Gastroesophageal sphincter (tissue), 4 donors: ENCODE measurements at regions not wholly inside any gene's neighbourhood (a gene's known extent, or its start where the extent isn't known, plus 50 kb on each side); places are given as distances from the start of the nearest gene placed in this dataset.

ENCODE experiments used
- ATAC-seq: fragments of 150-250 bp; one replicate; pipeline ENCODE4 v1.9.1; 2016; ENCODE audit warnings: mild to moderate bottlenecking, moderate library complexity
- H3K27ac ChIP-seq, 4 donors: fragments of 200-600 bp; sonication (generic) in 3 of 4; 1 replicate in 3 of 4; 2 replicates in 1 of 4; pipeline ENCODE4 v1.5.1; 2016 to 2019
- H3K27me3 ChIP-seq: fragments of 200-600 bp; sonication (generic); one replicate; pipeline ENCODE4 v1.5.1; 2019
- H3K36me3 ChIP-seq, 2 donors: fragments of 200-600 bp; sonication (generic); one replicate each; pipeline ENCODE4 v1.5.1; 2019; ENCODE audit warnings: control low read depth in 1 of 2
- H3K4me1 ChIP-seq, 3 donors: fragments of 200-600 bp; sonication (generic); 1 replicate in 2 of 3; 2 replicates in 1 of 3; pipeline ENCODE4 v1.5.1; 2016 to 2019; ENCODE audit warnings: control low read depth in 2 of 3
- H3K4me3 ChIP-seq, 2 donors: fragments of 200-600 bp; sonication (generic); one replicate each; pipeline ENCODE4 v1.5.1; 2019; ENCODE audit warnings: mild to moderate bottlenecking in 1 of 2, moderate library complexity in 1 of 2
- H3K9me3 ChIP-seq, 3 donors: fragments of 200-600 bp; sonication (generic); one replicate each; pipeline ENCODE4 v1.5.1; 2017 to 2019; ENCODE audit warnings: control low read depth in 2 of 3
- CTCF ChIP-seq, 4 experiments: fragments of 200-600 bp in 2 of 4; fragments of 450-650 bp in 2 of 4; sonication (generic) in 1 of 4; IDR thresholded peaks; one replicate each; pipeline ENCODE4 v1.5.1; 2017 to 2019; ENCODE audit warnings: antibody characterized with exemption in 4 of 4, mild to moderate bottlenecking in 2 of 4, moderate library complexity in 2 of 4
- EP300 ChIP-seq: sonication (generic); formaldehyde crosslinking; IDR thresholded peaks from one replicate; pipeline ENCODE4 v1.6.1; 2017; ENCODE audit warnings: antibody characterized with exemption, mild to moderate bottlenecking
- POLR2A ChIP-seq, 2 donors: fragments of 450-650 bp; IDR thresholded peaks; one replicate each; pipeline ENCODE4 v1.6.1; 2017; ENCODE audit warnings: antibody characterized with exemption in 2 of 2, mild to moderate bottlenecking in 2 of 2, moderate library complexity in 1 of 2
- POLR2AphosphoS5 ChIP-seq: sonication (generic); formaldehyde crosslinking; IDR thresholded peaks from one replicate; pipeline ENCODE4 v1.6.1; 2017; ENCODE audit warnings: antibody characterized with exemption
- WGBS, 2 donors: methylation state at CpG; one replicate each; pipeline ENCODE4 v1.1.5; 2018; ENCODE audit warnings: low coverage in 1 of 2; 5-methylcytosine and 5-hydroxymethylcytosine counted together

GRCh38 chr6:165893431-165893830, 230.4 kb upstream of the PDE10A start:
- TF ChIP-seq POLR2AphosphoS5 (no peak), EP300 (no peak), POLR2A (IDR thresholded peaks at IDR 0.05) (no peak), CTCF (IDR thresholded peaks at IDR 0.05) (no peak)
- ATAC-seq: no peak
- 85 to 92% methylated on average over 6 of the region's 6 CpGs for WGBS, 2 donors
- Histone ChIP-seq H3K27me3 (no peaks in the 10 kb centered on the region), H3K4me3 (no peak overlapping the region), H3K27ac (no peak overlapping the region), H3K36me3 (no peaks in the 10 kb centered on the region), H3K4me1 (peaks cover 0 to 10% (median 0%) of the 10 kb centered on the region in 3 donors), H3K9me3 (no peaks in the 10 kb centered on the region)

GRCh38 chr6:165891320-165891719, 228.3 kb upstream of the PDE10A start:
- TF ChIP-seq POLR2AphosphoS5 (no peak), CTCF (IDR thresholded peaks at IDR 0.05) (no peak), POLR2A (IDR thresholded peaks at IDR 0.05) (no peak), EP300 (no peak)
- Histone ChIP-seq H3K36me3 (no peaks in the 10 kb centered on the region), H3K4me3 (no peak overlapping the region), H3K4me1 (peaks cover 0 to 10% (median 0%) of the 10 kb centered on the region in 3 donors), H3K9me3 (peaks cover 0 to 7% (median 0%) of the 10 kb centered on the region in 3 donors), H3K27me3 (no peaks in the 10 kb centered on the region), H3K27ac (no peak overlapping the region)
- ATAC-seq: no peak
- WGBS, 2 donors: 73 to 80% methylated on average over 3 of the region's 5 CpGs

- H3K9me3 ChIP-seq: peaks cover 0 to 7% (median 0%) of the 10 kb centered on the region in 3 donors
- peaks cover 0 to 10% (median 0%) of the 10 kb centered on the region in 3 donors for H3K4me1 ChIP-seq
- TF ChIP-seq POLR2AphosphoS5 (no peak), POLR2A (IDR thresholded peaks at IDR 0.05) (no peak), CTCF (IDR thresholded peaks at IDR 0.05) (no peak), EP300 (no peak)
- H3K27me3 ChIP-seq: no peaks in the 10 kb centered on the region
- H3K4me3 ChIP-seq: no peak overlapping the region
- WGBS, 2 donors: 22 to 46% methylated on average over 4 to 9 of the region's 9 CpGs
- H3K36me3 ChIP-seq: no peaks in the 10 kb centered on the region
- H3K27ac ChIP-seq: no peak overlapping the region
- ATAC-seq: no peak
Observed at GRCh38 chr6:165890404-165890735, 227.3 kb upstream of the PDE10A start.

GRCh38 chr6:165889636-165890403, 226.8 kb upstream of the PDE10A start:
- no peak overlapping the region for H3K27ac ChIP-seq
- peak; percentile 49 for ATAC-seq
- WGBS, 2 donors: 11 to 16% methylated on average over 7 of the region's 7 CpGs

More at GRCh38 chr6:165889636-165890403, 226.8 kb upstream of the PDE10A start:
- TF ChIP-seq CTCF (IDR thresholded peaks at IDR 0.05) (peak in 3 of 4 experiments; percentile 56 to 74 (median 57)), POLR2A (IDR thresholded peaks at IDR 0.05) (no peak)
- H3K36me3 ChIP-seq: no peaks in the 10 kb centered on the region
- H3K27me3 ChIP-seq: no peaks in the 10 kb centered on the region
- peaks cover 0 to 7% (median 0%) of the 10 kb centered on the region in 3 donors for H3K9me3 ChIP-seq
- H3K4me3 ChIP-seq: no peak overlapping the region
- H3K4me1 ChIP-seq: peaks cover 0 to 14% (median 0%) of the 10 kb centered on the region in 3 donors
